ENCODE measurements at regions not wholly inside any gene's neighbourhood (a gene's known extent, or its start where the extent isn't known, plus 50 kb on each side); places are given as distances from the start of the nearest gene placed in this dataset.

- Histone ChIP-seq H3K9me3 (ENCODE audit: control insufficient read depth, low read depth, low read length) (no peaks in the 10 kb centered on the region), H2BK120ac (ENCODE audit: low read depth, low read length, poor library complexity, severe bottlenecking) (no peak overlapping the region), H3K4me1 (ENCODE audit: insufficient read depth, low read length) (no peaks in the 10 kb centered on the region), H2BK12ac (ENCODE audit: insufficient read length, low read depth, low read length) (no peak overlapping the region), H3K4me2 (ENCODE audit: insufficient read depth, insufficient read length, low read length) (no peak overlapping the region), H3K79me1 (ENCODE audit: insufficient read depth, low read depth, low read length, poor library complexity, severe bottlenecking) (no peaks in the 10 kb centered on the region), H2AK5ac (ENCODE audit: insufficient read length, low read length) (no peak overlapping the region), H3K4ac (ENCODE audit: low read depth, low read length) (no peak overlapping the region), H3K79me2 (ENCODE audit: insufficient read depth, low read length) (no peaks in the 10 kb centered on the region), H3T11ph (ENCODE audit: low read length) (no peak overlapping the region), H4K20me1 (ENCODE audit: control insufficient read depth, insufficient read depth, insufficient read length) (no peaks in the 10 kb centered on the region), H4K5ac (ENCODE audit: insufficient read length, low read depth, low read length) (no peak overlapping the region), H3K56ac (ENCODE audit: insufficient read length, low read depth, low read length) (no peak overlapping the region), H3K23ac (ENCODE audit: insufficient read length, low read depth, low read length) (no peak overlapping the region), H3K27me3 (ENCODE audit: insufficient read depth, low read length) (no peaks in the 10 kb centered on the region; the same call in 1 of the 2 replicates), H3K9ac (ENCODE audit: extremely low read depth, insufficient read length, low read length) (no peak overlapping the region), H3K23me2 (ENCODE audit: insufficient read length, low read depth, low read length, poor library complexity, severe bottlenecking) (no peaks in the 10 kb centered on the region), H2BK20ac (ENCODE audit: low read depth, low read length, poor library complexity, severe bottlenecking) (no peak overlapping the region), H2BK5ac (ENCODE audit: insufficient read length, low read length) (no peak overlapping the region), H2AFZ (ENCODE audit: low read length) (no peak overlapping the region), H4K8ac (replicated peaks; ENCODE audit: insufficient read length, low read depth, low read length) (no peak overlapping the region), H3K14ac (ENCODE audit: insufficient read depth, low read length) (no peak overlapping the region), H3K27ac (ENCODE audit: insufficient read length, low read depth, low read length) (no peak overlapping the region), H3K18ac (ENCODE audit: insufficient read length, low read depth, low read length) (no peak overlapping the region), H4K91ac (ENCODE audit: insufficient read length, low read depth, low read length) (no peak overlapping the region), H2BK15ac (ENCODE audit: low read depth, low read length) (no peak overlapping the region)
- no peak for TF ChIP-seq CTCF (conservative IDR thresholded peaks at IDR 0.05)
- Mint-ChIP-seq H3K27me3 (ENCODE audit: low read depth) (peaks cover 11% of the 10 kb centered on the region), H3K9me3 (no peaks in the 10 kb centered on the region), H3K27ac (no peak overlapping the region), H3K4me1 (peaks cover 8 to 9% of the 10 kb centered on the region in 2 experiments), H3K36me3 (ENCODE audit: insufficient read depth in 1 of 3, low read depth in 3 of 3) (no peaks in the 10 kb centered on the region; a peak in 1 of 7 replicates), H3K4me3 (no peak overlapping the region)
- WGBS (ENCODE audit: extremely low coverage, insufficient read length, low lambda C conversion rate): no CpG with 5 or more reads among the region's 1 CpG
- DNase-seq: no peak
Measured at GRCh38 chr14:30162066-30162465, 234.4 kb upstream of the PRKD1 start.

All from H9 (cell line).